CD4-positive, alpha-beta T cell treated with Interleukin-1 beta for 1 hour (primary cell): ENCODE measurements at regions not wholly inside any gene's neighbourhood (a gene's known extent, or its start where the extent isn't known, plus 50 kb on each side); places are given as distances from the start of the nearest gene placed in this dataset.
"Not testable (repeated sequence)": the region's sequence is repeated elsewhere in the genome, so short reads cannot be mapped to it uniquely, and the experiment has no call there.

ENCODE experiments used
- DNase-seq, 2 donors: peaks; one replicate each; pipeline ENCODE4 v3.0.0-alpha.2; 2020 to 2022

DNA sequence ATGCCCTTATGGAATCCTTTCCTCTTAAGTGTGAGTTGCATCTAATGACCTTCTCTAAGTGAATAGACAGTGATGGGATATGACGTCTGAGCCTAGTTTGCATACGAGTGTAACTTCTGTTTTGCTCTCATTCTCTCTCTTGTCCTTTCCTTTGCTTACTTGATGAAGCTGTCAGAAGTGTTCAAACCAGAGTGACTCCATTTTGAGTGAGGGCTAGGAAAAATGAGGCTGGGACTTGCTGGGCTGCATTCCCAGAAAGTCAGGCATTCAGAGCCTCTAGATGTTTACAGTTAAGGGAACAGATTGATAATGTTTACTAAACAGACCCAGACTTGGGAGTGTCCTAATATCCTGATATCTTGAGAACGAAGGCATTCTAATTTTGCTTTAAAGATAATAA, 311.2 kb upstream of the SOX4 start:
- DNase-seq: not testable (repeated sequence)

DNA sequence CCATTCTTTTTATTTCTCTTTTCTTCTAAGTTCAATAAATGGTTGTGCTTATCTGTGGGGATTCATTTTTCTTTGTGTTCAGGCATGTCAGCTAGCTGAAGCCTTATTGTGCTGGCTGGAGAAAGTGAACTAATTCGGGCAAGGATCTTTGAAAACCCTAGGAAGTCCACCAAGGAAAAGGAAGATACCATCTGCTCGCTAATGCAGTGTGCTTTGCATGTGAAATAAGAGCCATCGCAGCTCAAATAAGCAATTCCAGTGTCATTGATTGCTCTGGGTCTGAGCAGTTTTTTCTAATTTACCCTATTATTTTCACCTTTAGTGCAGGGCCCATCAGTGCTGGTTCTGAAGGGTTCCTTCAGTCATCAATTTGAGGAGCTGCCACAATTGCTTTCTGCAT, 309.4 kb upstream of the SOX4 start:
- DNase-seq: no peak

DNA sequence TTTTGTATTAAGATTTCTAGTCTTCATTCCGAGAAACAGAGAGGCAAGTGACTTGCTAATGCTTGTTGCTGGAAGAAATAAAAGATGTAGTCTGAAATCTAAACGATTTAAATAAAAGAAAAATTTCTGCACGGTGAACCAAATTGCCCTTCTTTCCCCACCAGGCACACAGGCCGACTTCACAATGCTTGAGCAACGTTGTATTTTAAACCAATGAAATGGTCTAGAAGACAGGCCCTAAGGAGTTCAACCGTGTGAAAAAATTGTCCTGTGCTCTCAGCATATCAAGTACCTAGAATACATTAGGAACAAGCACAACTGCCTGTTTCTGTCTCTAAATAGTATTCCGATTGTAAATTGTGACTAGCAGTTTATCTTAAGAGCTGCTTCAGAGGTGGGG, 308.8 kb upstream of the SOX4 start:
- no peak for DNase-seq

DNA sequence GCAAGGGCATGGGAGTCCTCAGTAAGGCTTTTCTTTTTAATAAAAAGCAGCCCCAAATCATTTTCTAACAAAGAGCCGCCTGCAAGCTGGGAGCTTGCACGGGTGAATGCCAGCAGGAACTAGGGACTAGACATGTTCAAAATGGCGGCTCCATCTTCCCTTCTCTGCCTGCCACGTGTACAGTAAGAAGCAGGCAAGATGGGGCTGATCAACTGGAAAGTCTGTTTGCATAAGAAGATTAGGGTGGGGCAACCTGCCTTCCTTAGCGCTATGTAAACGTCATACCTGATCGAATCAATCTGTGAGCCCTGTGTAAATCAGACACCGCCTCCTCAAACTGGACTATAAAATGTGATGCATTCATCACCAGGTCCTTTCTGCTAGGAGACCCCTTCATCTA, 299.4 kb upstream of the SOX4 start:
- DNase-seq: no peak

DNA sequence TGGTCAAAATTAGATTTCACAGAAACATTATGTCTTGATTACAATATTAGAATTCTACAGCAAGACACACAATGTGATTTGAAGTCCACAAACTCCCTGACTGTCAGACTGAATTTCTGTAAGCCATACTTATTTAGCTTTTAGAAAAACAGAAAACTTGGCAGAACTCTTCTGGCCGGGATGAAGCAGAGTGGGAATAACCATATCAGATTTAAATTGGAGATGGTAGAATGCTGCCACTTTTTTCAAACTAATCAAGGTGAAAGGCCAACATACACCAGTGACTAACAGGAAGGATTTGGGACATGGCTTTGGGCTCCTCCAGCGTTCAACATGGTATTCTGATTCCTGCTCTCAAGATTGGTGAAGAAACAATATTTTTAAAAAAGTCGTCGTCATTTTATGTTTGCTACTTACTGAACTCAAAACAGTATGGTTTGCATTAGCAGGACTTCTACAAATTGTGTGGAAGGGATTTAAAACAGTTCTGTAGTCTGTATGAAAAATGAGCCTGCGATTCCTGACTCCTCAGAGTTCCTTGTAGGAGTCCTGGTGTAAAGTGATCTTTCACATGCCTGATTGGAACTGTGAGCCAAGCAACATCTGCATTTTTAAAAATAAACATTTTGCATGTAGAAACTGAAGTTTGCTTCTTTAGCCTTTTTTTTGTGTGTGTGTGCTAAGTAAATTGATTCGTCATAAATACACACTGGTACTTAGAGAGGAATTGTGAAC, 297.9 kb upstream of the SOX4 start:
- DNase-seq: no peak

DNA sequence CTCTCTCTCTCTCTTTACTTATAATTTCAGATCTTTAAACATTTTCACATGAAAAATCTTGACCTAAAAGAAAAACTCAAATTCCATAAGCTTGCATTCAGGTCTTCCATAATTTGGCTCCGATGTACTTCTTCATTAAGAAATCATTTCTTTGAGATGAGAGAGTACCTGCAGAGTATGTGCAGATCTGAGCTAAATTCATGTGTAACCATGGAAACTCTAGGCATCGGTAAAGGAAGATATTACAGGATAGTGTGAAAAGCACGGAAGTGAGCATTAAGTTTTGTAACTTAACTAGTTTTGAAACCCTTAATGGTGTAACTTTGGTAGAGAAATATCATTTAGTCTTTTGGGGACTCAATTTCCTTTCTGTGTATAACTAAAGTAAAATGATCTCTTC, 295.9 kb upstream of the SOX4 start:
- DNase-seq: no peak

DNA sequence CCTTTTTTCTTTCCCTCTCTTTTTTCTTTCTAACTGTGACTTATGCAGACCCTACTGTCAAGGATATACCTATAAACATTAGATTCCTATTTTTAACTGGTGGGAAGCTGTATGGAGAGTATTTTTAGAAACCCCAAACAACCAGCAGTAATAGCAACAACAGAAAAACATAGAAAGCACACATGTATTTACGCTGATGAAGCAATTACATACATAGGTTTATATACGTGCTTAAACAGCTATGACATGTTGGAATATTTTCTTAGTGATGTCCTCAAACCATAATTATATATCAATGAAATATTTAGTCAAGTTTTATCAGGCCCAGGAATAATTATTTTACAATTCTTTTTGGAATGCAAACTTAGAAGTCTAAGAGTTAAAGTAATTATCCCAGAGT, 294.3 kb upstream of the SOX4 start:
- no peak for DNase-seq

DNA sequence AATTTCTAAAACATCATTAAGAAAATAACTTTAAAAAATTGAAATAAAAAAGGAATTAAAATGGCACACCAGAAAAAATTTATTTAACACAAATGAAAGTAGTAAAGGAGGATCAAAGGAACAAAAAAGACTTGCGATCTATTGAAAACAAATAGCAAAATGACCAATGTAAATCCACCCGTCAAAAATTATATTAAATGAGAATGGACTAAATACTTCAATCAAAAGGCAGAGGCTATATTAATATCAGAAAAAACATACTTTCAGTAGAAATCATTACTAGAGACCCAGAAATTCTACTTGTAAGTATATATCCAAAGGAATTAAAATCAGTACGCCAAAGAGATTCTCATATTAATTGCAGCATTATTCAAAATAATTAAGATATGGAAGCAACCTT, 293.1 kb upstream of the SOX4 start:
- no peak for DNase-seq

DNA sequence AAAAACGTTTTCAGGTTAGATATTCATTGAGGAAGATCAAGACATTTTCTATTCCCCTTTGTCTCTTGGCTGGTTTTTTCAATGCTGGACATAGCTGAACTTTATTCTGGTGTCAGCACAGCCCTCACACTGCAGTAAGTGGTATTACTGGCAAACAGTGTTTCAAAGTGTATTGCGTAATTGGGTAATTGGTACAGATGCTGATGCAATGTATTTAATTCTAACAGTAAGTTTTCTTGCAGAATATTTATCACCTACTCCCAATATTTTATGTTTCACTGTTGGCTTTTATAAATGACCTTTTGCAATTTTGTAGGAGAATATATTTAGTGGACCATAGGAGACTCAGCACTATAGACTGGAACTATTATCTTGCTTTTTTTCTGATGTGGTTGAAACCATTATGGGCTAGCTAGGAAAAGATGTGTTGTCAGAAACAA, 287.6 kb upstream of the SOX4 start:
- no peak for DNase-seq

DNA sequence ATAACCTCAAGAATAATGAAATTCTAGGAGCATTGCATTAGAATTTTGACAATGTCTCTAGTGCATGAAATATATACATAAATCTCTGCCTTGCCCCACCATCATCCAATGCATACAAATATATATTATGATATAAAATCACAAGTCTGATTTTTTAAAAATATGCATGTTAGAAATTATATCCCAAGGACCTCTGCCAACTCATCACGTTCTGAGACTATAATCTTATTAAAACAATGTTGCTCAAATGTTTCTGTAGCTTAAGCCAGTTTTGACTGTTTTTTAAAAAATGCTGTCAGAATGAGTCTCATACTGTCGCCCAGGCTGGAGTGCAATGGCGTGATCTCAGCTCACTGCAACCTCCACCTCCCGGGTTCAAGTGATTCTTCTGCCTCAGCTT, 287.0 kb upstream of the SOX4 start:
- DNase-seq: no peak

DNA sequence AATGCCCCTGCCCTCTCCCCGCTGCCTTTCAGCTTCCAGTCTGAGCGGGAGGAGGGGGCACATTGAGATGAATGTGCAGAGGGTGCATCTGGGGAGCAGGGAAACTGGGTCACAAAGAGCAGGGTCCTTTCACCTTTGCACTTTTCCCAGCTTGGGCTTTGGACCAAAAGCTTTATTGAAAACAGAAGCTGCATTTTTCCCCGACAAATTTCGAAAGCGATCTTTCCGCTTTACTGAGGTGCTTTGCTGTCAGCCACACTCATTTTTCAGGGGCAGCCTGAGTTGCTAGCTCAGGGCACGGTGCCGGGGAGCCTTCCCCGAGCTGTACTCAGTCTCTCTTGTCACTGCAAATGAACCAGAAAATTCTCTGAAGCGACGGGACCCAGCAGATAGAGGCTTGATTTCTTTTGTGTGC, 283.7 kb upstream of the SOX4 start:
- no peak for DNase-seq

DNA sequence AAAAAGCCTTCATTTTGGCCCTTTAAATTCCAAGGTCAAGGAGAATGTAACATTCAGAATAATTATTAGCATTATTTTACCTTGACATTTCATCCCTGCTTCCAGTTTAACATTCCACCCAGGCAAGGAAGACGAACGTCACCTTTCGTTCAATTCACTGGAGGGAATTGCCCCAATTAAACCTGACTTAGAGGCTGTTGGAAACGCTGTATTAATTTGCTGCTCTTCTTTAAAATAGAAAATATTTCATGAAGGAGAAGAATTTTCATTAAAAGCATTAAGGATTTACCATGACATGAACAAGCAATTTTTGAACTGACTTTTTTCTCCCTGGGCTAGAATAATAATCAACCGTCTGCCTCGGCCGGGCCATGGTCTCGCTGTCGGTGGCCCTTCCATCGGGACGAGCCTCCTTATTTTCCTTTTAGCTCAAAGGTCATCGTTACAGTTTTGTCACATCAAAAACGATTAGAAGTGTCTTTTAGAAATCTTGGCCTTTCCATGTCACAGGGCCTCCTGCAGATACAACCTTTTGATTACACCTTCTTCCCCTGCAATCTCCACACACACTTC, 282.9 kb upstream of the SOX4 start:
- no peak for DNase-seq

DNA sequence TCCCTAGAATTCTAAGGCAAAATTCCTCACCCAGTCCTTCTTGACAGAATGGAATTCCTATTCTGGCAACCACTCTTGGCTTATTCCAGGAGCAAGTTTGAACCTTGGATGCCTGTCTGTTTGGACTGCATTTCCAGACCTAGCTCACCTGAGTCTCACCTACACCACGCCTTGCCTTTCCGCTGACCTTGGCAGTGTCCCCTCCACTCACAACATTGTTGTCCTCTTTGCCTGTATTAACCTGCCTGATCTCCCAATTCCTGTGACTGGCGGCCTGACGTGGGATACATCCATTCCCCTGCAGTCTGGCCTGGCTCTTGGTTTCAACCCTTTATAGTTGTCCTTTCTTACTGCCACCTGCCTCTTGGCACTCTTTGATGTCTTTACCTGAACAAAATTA, 281.4 kb upstream of the SOX4 start:
- DNase-seq: no peak

DNA sequence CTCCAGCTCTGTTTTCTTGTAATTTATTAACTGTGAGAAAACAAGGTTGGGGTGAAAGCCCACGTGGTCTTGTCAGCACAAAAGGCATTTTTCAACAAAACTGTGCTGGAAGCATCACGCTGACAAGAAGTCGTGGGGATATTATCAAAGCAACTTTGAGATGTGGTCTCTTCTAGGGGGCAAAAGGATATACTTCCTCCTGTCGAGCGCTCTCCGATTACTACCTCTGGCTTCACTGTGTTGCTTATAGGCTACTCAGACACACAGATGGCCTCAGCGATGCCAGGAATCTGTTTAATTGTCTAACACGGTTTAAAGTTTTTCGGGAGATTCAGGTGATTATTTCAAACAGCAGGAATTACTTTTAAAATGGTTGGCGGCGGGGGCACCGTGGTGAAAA, 275.9 kb upstream of the SOX4 start:
- no peak for DNase-seq

DNA sequence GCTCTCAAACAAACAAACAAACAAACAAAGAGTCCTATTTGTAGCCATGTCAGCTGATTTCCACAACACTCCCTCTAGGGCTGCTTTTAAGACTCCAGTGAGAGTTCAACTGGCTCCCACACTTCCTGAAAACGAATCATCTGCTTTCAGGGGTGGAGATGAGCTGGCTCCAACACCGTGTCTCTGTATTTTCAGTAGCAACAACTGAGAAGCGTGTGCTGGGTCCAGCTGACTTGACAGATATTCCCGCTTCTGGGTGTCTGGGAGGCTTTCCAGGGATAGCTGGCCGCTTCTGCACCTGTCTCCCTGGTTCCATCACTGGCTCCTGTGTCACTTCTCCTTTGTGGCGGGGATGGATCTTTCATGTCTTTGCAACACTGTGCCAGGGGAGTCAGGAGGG, 272.5 kb upstream of the SOX4 start:
- DNase-seq: no peak

DNA sequence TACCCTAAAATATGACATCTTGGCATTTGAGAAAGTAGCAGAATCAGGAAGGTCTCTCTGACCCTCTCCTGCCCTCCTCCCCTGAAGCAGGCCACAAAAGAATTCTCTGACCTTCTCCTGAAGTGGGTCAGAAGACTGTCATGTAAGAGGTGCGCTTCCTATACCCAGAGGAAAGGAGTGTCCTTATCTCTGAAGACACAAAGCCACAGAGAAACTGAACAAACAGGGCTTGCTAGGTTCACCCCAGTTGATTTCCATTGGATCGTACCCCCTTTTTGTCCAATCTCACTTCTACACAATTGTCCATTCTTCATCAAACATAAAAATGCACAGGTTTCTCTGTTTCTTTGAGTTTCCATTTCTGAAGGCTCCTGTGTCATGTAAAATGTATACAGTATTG, 272.0 kb upstream of the SOX4 start:
- DNase-seq: no peak

DNA sequence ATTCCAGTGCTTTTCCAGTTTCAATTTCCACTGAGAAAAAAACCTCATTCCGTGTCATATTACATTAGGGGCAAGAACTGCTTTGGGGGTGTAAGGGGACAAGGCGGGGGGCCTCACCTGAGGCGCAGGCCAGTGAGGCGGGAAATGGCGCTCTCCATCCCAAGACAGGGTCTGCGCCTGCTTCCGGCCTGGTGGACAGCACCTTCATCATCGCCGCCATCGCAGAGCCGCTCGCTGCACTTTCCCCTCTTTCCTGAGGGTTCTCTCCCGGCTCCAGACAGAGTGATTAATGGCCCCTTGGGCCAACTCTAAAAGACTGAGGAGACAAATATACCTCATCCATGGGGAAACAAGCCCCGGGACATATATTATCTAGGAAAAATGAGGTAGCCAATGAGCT, 270.0 kb upstream of the SOX4 start:
- no peak for DNase-seq

DNA sequence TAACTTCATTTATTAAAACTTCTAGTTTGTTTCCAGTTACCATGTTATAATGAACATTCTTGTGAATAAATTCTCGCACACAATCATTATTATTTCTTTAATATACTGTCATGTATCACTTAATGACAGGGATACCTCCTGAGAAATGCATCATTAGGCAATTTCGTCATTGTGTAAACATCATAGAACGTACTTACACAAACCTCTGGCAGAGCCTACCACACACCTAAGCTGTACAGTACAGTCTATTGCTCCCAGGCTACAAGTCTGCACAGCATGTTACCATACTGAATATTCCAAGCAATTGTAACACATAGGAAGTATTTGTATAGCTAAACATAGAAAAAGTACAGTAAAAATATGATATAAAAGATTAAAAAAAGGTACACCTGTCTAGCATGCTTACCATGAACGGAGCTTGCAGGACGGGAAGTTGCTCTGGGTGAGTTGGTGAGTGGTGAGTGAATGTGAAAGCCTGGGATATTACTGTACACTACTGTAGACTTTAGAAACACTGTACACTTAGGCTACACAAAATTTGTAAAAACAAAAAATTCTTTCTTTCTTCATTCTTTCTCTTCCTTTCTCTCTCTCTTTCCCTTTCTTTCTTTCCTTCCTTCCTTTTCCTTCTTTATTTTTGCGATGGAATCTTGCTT, 268.2 kb upstream of the SOX4 start:
- DNase-seq: no peak

DNA sequence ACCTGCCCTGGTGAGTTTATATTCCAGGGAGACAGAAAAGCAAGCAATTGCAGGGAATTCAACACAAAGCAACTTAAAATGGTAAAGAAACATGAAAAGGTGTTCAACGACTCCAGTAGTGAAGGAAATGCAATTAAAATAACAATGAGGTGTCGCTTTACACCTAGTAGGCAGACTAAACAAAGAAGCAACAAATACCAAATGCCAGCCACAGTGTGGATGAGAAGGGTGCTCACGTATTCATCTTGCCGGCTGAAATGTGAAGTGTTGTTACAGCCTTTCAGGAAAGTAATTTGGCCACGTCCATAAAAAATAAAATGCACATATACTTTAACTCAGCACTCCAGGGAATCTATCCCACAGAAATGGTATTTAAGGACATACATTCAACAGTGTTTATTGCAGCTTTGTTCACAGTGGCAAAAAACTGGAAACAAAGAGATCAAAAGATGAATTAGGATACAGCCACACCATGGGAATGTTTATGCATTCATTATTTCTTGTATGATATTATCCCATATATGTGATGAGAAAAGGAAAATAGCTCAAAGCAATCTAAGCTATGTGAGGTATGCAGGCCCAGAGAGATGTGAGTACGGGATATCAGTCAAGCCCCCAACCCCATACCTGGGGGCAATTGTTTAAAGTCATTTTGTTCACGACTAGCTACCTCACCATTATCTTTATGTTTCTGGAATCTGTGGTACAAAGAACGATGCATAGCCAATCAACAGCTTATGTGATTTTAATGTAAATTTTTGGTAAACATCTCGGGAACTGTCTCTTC, 266.0 kb upstream of the SOX4 start:
- no peak for DNase-seq

DNA sequence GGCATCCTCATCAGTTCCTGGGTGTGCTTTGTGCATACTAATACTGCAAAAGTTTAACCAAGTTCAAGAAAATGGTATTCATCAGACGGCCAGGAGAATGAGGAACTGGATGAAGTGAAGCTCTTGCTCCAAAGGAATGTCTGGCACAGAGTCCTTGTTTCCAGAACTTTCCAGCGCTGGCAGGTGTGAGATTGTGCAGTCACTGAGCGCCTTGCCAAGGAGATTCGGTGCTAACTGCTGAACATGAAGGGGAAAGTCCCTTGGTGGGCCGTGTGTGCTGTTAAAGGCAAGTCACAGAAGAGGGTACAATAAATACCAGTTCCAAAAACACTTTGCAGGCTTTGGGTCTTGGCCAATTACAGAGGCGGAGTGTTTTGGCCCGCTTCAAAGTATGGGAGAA, 262.3 kb upstream of the SOX4 start:
- no peak for DNase-seq

DNA sequence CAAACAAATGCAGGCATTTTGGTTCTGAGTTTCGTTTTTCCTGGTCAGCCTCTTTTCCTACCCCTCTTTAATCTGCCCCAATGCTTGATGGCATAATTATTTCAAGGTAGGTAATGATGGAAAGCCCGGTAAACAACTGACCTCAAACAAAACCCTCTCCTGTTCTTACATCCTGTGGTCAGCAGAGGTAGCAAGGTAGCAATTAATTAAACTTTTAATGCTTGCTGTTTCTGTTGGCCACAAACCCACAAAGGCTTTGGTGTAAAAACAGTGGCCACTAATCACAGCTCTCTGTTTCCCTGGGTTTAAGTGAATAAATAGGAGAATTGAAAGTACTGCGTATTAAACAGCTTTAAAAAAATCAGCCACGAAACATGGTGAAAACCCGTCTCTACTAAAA, 261.5 kb upstream of the SOX4 start:
- DNase-seq: no peak

DNA sequence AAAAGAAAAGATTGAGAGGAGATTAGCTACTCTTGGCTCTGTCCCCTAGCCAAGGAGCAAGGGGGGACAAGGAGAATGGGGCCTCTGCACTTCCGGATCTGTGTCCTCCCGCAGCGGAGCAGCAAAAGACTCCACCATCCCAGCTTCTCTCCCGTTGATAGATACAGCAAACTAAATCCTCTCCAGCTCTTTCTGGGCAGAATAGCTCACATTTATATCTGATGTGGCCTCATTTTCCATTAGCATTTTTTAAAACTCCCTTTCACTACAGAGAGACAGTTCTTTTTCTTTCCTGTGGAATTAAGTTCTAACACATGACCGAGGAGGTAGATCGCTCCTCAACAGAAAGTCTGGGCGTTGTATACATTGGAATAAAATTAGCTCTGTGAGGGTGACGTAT, 260.9 kb upstream of the SOX4 start:
- DNase-seq: no peak

DNA sequence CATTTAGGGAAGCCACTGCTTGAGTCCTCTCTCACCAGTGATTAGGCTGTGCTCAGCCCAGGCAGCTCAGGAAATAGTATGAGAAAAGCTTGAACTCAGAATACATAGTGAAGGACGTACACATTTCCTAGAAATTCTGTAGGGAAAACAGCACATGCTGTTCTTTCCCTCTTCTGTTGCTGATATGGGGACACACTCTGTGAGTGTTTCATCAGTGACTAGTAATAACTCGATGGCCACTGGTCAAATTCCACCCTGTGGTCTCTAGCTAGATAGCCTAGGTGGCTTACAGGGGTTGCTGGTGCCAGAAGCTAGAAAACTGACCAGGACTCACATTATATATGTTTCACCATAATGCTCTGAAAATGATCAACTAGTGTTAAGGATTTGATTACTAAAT, 259.8 kb upstream of the SOX4 start:
- no peak for DNase-seq

DNA sequence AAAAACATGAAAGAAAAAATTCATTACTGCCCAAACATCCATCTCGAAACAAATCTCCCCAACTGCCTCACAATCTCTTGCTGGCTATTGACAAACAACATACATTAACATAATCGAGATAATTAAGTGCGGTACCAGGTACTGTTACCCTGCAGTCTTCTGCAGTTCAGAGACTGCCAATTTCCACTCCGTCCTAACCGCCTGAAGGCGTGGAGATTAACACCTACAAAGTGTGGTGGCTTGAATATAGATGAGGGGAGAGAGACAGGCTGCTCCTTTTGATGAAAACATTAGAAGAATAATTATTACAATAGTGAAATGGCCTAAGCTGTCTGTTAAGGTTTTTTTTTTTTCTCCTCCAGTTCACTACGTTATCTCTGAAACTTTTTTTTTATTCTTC, 258.9 kb upstream of the SOX4 start:
- DNase-seq: no peak
